ENCODE measurements at regions not wholly inside any gene's neighbourhood (a gene's known extent, or its start where the extent isn't known, plus 50 kb on each side); places are given as distances from the start of the nearest gene placed in this dataset.

GRCh38 chr16:35249051-35249450 lies 1789.6 kb downstream of the TP53TG3F start:
- DNase-seq (ENCODE audit: low read depth in 4 of 4, low spot score in 3 of 4), result no peak

- no peak for DNase-seq (ENCODE audit: low read depth in 4 of 4, low spot score in 3 of 4)
These were observed 1793.0 kb downstream of the TP53TG3F start for GRCh38 chr16:35252356-35252936.

- no peak for DNase-seq (ENCODE audit: low read depth in 4 of 4, low spot score in 3 of 4)
These were observed 1795.9 kb downstream of the TP53TG3F start for GRCh38 chr16:35255186-35255803.

- DNase-seq (ENCODE audit: low read depth in 4 of 4, low spot score in 3 of 4), result no peak
These were observed 1796.4 kb downstream of the TP53TG3F start for GRCh38 chr16:35255816-35256215.

- DNase-seq (ENCODE audit: low read depth in 4 of 4, low spot score in 3 of 4), result no peak
These were observed 1799.0 kb downstream of the TP53TG3F start for GRCh38 chr16:35258381-35258780.

- no peak for DNase-seq (ENCODE audit: low read depth in 4 of 4, low spot score in 3 of 4)
These were observed 1836.4 kb downstream of the TP53TG3F start for GRCh38 chr16:35295856-35296255.

- DNase-seq (ENCODE audit: low read depth in 4 of 4, low spot score in 3 of 4), result no peak
These were observed 1837.7 kb downstream of the TP53TG3F start for GRCh38 chr16:35296962-35297653.

GRCh38 chr16:35298460-35299243 lies 1839.2 kb downstream of the TP53TG3F start:
- no peak for DNase-seq (ENCODE audit: low read depth in 4 of 4, low spot score in 3 of 4)

GRCh38 chr16:35302859-35303258 lies 1843.4 kb downstream of the TP53TG3F start:
- DNase-seq (ENCODE audit: low read depth in 4 of 4, low spot score in 3 of 4), result no peak

GRCh38 chr16:35305476-35305875 lies 1846.1 kb downstream of the TP53TG3F start:
- no peak for DNase-seq (ENCODE audit: low read depth in 4 of 4, low spot score in 3 of 4)

- no peak for DNase-seq (ENCODE audit: low read depth in 4 of 4, low spot score in 3 of 4)
These were observed 1847.5 kb downstream of the TP53TG3F start for GRCh38 chr16:35306915-35307314.

- DNase-seq (ENCODE audit: low read depth in 4 of 4, low spot score in 3 of 4), result no peak
These were observed 1849.3 kb downstream of the TP53TG3F start for GRCh38 chr16:35308674-35309073.

GRCh38 chr16:35310999-35311398 lies 1851.6 kb downstream of the TP53TG3F start:
- DNase-seq (ENCODE audit: low read depth in 4 of 4, low spot score in 3 of 4), result no peak

- DNase-seq (ENCODE audit: low read depth in 4 of 4, low spot score in 3 of 4), result no peak
These were observed 1852.1 kb downstream of the TP53TG3F start for GRCh38 chr16:35311475-35311874.

GRCh38 chr16:35314298-35314697 lies 1854.9 kb downstream of the TP53TG3F start:
- no peak for DNase-seq (ENCODE audit: low read depth in 4 of 4, low spot score in 3 of 4)

- DNase-seq (ENCODE audit: low read depth in 4 of 4, low spot score in 3 of 4), result no peak
These were observed 1860.3 kb downstream of the TP53TG3F start for GRCh38 chr16:35319536-35320192.

- no peak for DNase-seq (ENCODE audit: low read depth in 4 of 4, low spot score in 3 of 4)
These were observed 1866.5 kb downstream of the TP53TG3F start for GRCh38 chr16:35325936-35326335.

GRCh38 chr16:35339337-35339736 lies 1879.9 kb downstream of the TP53TG3F start:
- DNase-seq (ENCODE audit: low read depth in 4 of 4, low spot score in 3 of 4), result no peak

- no peak for DNase-seq (ENCODE audit: low read depth in 4 of 4, low spot score in 3 of 4)
These were observed 1882.6 kb downstream of the TP53TG3F start for GRCh38 chr16:35342012-35342411.

GRCh38 chr16:35344012-35344762 lies 1884.8 kb downstream of the TP53TG3F start:
- no peak for DNase-seq (ENCODE audit: low read depth in 4 of 4, low spot score in 3 of 4)
